Common myeloid progenitor, CD34-positive (primary cell): ENCODE measurements at regions not wholly inside any gene's neighbourhood (a gene's known extent, or its start where the extent isn't known, plus 50 kb on each side); places are given as distances from the start of the nearest gene placed in this dataset.

ENCODE experiments used
- CTCF ChIA-PET: fragments of 350-600 bp; sonication (Branson Sonifier 250); formaldehyde crosslinking; loops from one replicate; lab custom pipeline; 2021; ENCODE audit warnings: antibody characterized with exemption; lab: Charles Lee
- POLR2A ChIA-PET: fragments of 350-600 bp; sonication (Branson Sonifier 250); formaldehyde crosslinking; loops from one replicate; lab custom pipeline; 2021; ENCODE audit warnings: antibody characterized with exemption; lab: Charles Lee
- DNase-seq, 3 donors: peaks; one replicate each; pipeline versions ENCODE4 v3.0.0 to v3.0.0-alpha.2; 2013
- H3K27ac ChIP-seq, 2 experiments: 1 replicate in 1 of 2; 2 replicates in 1 of 2; pipeline ENCODE4 v1.7.0; 2013; ENCODE audit warnings: inconsistent platforms in 2 of 2, low read length in 2 of 2, mild to moderate bottlenecking in 2 of 2, low read depth in 1 of 2, moderate library complexity in 1 of 2; ENCODE audit not compliant: severe bottlenecking in 2 of 2, insufficient read depth in 1 of 2, poor library complexity in 1 of 2
- H3K27me3 ChIP-seq, 5 experiments: replicated peaks in 2 of 5; 1 replicate in 3 of 5; 2 replicates in 2 of 5; pipeline versions ENCODE4 v1.6.1 to v1.7.0; 2013; ENCODE audit warnings: low read length in 4 of 5, mild to moderate bottlenecking in 2 of 5, moderate library complexity in 2 of 5, inconsistent platforms in 1 of 5; ENCODE audit not compliant: insufficient read depth in 5 of 5, control insufficient read depth in 4 of 5
- H3K36me3 ChIP-seq, 4 experiments: 1 replicate in 2 of 4; 2 replicates in 2 of 4; pipeline versions ENCODE4 v1.6.1 to v1.7.0; 2013; ENCODE audit warnings: low read length in 3 of 4, control low read depth in 1 of 4, mild to moderate bottlenecking in 1 of 4; ENCODE audit not compliant: control insufficient read depth in 4 of 4, insufficient read depth in 4 of 4
- H3K4me1 ChIP-seq, 4 experiments: 1 replicate in 3 of 4; 2 replicates in 1 of 4; pipeline versions ENCODE4 v1.6.1 to v1.7.1; 2013; ENCODE audit warnings: low read length in 3 of 4, mild to moderate bottlenecking in 3 of 4, control low read depth in 1 of 4, inconsistent platforms in 1 of 4, moderate library complexity in 1 of 4; ENCODE audit not compliant: control insufficient read depth in 4 of 4, insufficient read depth in 4 of 4; ENCODE audit errors: control extremely low read depth in 1 of 4
- H3K4me3 ChIP-seq, 7 experiments: 1 replicate in 4 of 7; 2 replicates in 3 of 7; pipeline versions ENCODE4 v1.5.1 to v1.7.0; 2013; ENCODE audit warnings: mild to moderate bottlenecking in 7 of 7, low read length in 6 of 7, moderate library complexity in 6 of 7, inconsistent platforms in 2 of 7, low read depth in 2 of 7, control low read depth in 1 of 7; ENCODE audit not compliant: insufficient read depth in 4 of 7, control insufficient read depth in 1 of 7; ENCODE audit errors: extremely low read depth in 1 of 7
- H3K9me3 ChIP-seq, 5 experiments: 1 replicate in 4 of 5; 2 replicates in 1 of 5; pipeline versions ENCODE4 v1.6.1 to v1.7.1; 2013; ENCODE audit warnings: low read length in 4 of 5, mild to moderate bottlenecking in 2 of 5, inconsistent platforms in 1 of 5, low read depth in 1 of 5, moderate library complexity in 1 of 5; ENCODE audit not compliant: control insufficient read depth in 4 of 5, insufficient read depth in 2 of 5; ENCODE audit errors: control extremely low read depth in 1 of 5
- WGBS: methylation state at CpG from one replicate; pipeline ENCODE4 v1.1.5; 2013; ENCODE audit not compliant: insufficient coverage; 5-methylcytosine and 5-hydroxymethylcytosine counted together

DNA sequence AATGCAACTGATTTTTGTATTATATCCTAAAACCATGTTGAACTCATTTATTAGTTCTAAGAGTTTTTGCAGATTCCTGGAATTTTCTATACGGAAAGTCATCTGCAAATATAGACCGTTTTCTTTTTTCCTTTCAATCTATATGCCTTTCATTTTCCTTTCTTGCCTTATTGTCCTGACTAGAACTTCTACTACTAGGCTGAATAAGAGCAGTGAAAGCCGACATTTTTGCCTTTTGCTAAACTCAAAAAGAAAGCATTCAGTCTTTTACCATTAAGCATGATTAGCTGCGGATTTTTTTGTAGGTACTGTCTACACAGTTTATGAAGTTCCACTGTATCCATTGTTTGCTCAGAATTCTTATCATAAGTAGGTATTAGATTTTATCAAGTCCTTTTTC lies 328.4 kb downstream of the TEX29 start:
- H3K27ac ChIP-seq = no peak overlapping the region
- no peak for DNase-seq
- peaks cover 0 to 13% (median 6%) of the 10 kb centered on the region in 4 experiments for H3K4me1 ChIP-seq
- H3K36me3 ChIP-seq = no peaks in the 10 kb centered on the region
- no peak overlapping the region for H3K4me3 ChIP-seq
- no peaks in the 10 kb centered on the region for H3K27me3 ChIP-seq
- ChIA-PET CTCF (no interaction called here), POLR2A (no interaction called here)
- H3K9me3 ChIP-seq = no peaks in the 10 kb centered on the region
- 100% methylated on average over 3 of the region's 4 CpGs for WGBS

GRCh38 chr13:111650626-111651025 lies 330.2 kb downstream of the TEX29 start:
- CTCF ChIA-PET = no interaction called here
- DNase-seq = no peak
- 70% methylated on average over 2 of the region's 4 CpGs for WGBS

GRCh38 chr13:111652676-111653075 lies 332.2 kb downstream of the TEX29 start:
- over 99% methylated on average over 6 of the region's 6 CpGs for WGBS
- no peaks in the 10 kb centered on the region for H3K9me3 ChIP-seq
- H3K27me3 ChIP-seq = no peaks in the 10 kb centered on the region
- DNase-seq = no peak
- peaks cover 0 to 13% (median 6%) of the 10 kb centered on the region in 4 experiments for H3K4me1 ChIP-seq
- no peaks in the 10 kb centered on the region for H3K36me3 ChIP-seq
- no peak overlapping the region for H3K27ac ChIP-seq
- CTCF ChIA-PET = interaction anchor here (0.6 kb wide), 1 partner anchor 868 kb away, joined by 4 read pairs; no protein-coding TSS in a partner anchor
- POLR2A ChIA-PET = no interaction called here
- no peak overlapping the region for H3K4me3 ChIP-seq

More at GRCh38 chr13:111650626-111651025, 330.2 kb downstream of the TEX29 start:
- POLR2A ChIA-PET = no interaction called here
- Histone ChIP-seq H3K9me3 (no peaks in the 10 kb centered on the region), H3K27ac (no peak overlapping the region), H3K36me3 (no peaks in the 10 kb centered on the region), H3K4me1 (peaks cover 0 to 13% (median 6%) of the 10 kb centered on the region in 4 experiments), H3K4me3 (no peak overlapping the region), H3K27me3 (no peaks in the 10 kb centered on the region)

DNA sequence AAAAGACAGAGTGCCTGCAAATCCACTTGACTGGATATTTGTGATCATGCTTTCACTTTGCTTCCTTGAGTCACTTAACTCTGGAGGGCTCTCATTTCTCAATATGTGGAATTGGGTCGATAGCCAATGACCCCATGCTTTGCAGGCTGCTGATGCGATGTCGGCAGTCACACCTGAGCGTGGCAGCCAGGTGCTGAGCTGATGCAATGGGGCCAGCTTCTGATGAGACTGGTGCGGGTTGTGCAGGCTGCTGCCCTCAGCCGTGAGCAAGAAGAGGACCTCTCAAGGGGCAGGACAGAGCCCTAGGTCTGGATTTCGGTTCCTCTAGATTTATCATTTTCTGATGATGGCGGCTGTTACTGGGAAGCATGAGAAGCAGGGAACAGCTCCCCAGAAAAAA lies 334.1 kb downstream of the TEX29 start:
- POLR2A ChIA-PET = no interaction called here
- no peak for DNase-seq
- CTCF ChIA-PET = no interaction called here
- Histone ChIP-seq H3K27me3 (no peaks in the 10 kb centered on the region), H3K9me3 (no peaks in the 10 kb centered on the region), H3K4me1 (peaks cover 0 to 13% (median 6%) of the 10 kb centered on the region in 4 experiments), H3K27ac (no peak overlapping the region), H3K36me3 (no peaks in the 10 kb centered on the region), H3K4me3 (no peak overlapping the region)
- WGBS = over 99% methylated on average over 7 of the region's 8 CpGs

- Histone ChIP-seq H3K9me3 (no peaks in the 10 kb centered on the region), H3K36me3 (no peaks in the 10 kb centered on the region), H3K27me3 (no peaks in the 10 kb centered on the region), H3K4me3 (no peak overlapping the region), H3K27ac (no peak overlapping the region), H3K4me1 (peaks cover 0 to 4% (median 2%) of the 10 kb centered on the region in 4 experiments)
- POLR2A ChIA-PET = no interaction called here
- CTCF ChIA-PET = no interaction called here
- WGBS = 90% methylated on average over 18 of the region's 19 CpGs
- no peak for DNase-seq
These were observed 336.0 kb downstream of the TEX29 start for GRCh38 chr13:111656439-111656838.

DNA sequence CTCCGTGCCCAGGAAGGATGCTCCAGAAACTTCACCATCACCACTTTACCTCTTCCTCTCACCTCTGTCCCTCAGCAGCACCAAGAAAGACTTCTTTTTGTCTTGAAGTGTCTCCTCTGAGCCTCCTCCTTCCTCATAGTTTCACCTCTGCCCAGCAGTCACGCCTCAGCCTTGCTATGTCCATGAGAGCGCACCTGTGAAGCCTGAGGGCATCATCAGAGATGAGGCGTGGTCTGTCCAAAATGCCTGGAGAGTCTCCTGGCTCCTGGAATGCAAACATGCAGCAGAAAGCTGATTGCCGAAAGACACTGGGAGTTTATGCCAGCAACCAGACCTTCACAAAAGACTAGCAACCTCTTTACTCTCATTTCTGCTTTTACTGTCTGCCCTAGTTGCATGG lies 336.6 kb downstream of the TEX29 start:
- ChIA-PET POLR2A (no interaction called here), CTCF (no interaction called here)
- no peaks in the 10 kb centered on the region for H3K27me3 ChIP-seq
- no peak overlapping the region for H3K4me3 ChIP-seq
- no peaks in the 10 kb centered on the region for H3K36me3 ChIP-seq
- WGBS = 100% methylated on average over 5 of the region's 5 CpGs
- H3K4me1 ChIP-seq = no peaks in the 10 kb centered on the region
- H3K9me3 ChIP-seq = no peaks in the 10 kb centered on the region
- H3K27ac ChIP-seq = no peak overlapping the region
- DNase-seq = no peak

- Histone ChIP-seq H3K9me3 (no peaks in the 10 kb centered on the region), H3K4me3 (no peak overlapping the region), H3K36me3 (no peaks in the 10 kb centered on the region), H3K27ac (no peak overlapping the region), H3K27me3 (no peaks in the 10 kb centered on the region), H3K4me1 (no peaks in the 10 kb centered on the region)
- CTCF ChIA-PET = no interaction called here
- POLR2A ChIA-PET = no interaction called here
- WGBS = 92% methylated on average over 14 of the region's 16 CpGs
- no peak for DNase-seq
These were observed 338.0 kb downstream of the TEX29 start for GRCh38 chr13:111658145-111659100.
